ENCODE measurements at regions not wholly inside any gene's neighbourhood (a gene's known extent, or its start where the extent isn't known, plus 50 kb on each side); places are given as distances from the start of the nearest gene placed in this dataset.

GRCh38 chr18:51361130-51361860 is 163.8 kb upstream of the MEX3C start (continued):
- TF ChIP-seq ZBTB37 (CRISPR knock-in tag; IDR thresholded peaks at IDR 0.05), result no peak
- TF ChIP-seq ZNF460 (CRISPR knock-in tag; IDR thresholded peaks at IDR 0.05; ENCODE audit: borderline replicate concordance), result no peak
- no peak for TF ChIP-seq BCLAF1 (IDR thresholded peaks at IDR 0.05)
- TF ChIP-seq SMYD3 (CRISPR knock-in tag; IDR thresholded peaks at IDR 0.05), result no peak
- TF ChIP-seq ZNF260 (CRISPR knock-in tag; IDR thresholded peaks at IDR 0.05; ENCODE audit: borderline replicate concordance, low read depth), result no peak
- TF ChIP-seq SOX13 (IDR thresholded peaks at IDR 0.05), result 0 out of 2 replicates have a peak, but pooled peaks have one; percentile 28
- peak in 1 of 2 experiments; percentile 74; a peak in 2 of 4 replicates for TF ChIP-seq SOX13 (CRISPR knock-in tag; conservative IDR thresholded peaks at IDR 0.05 in 1 of 2, IDR thresholded peaks at IDR 0.05 in 1 of 2)
- TF ChIP-seq HMGXB3 (CRISPR knock-in tag; IDR thresholded peaks at IDR 0.05; ENCODE audit: borderline replicate concordance), result no peak
- no peak for TF ChIP-seq ZNF629 (CRISPR knock-in tag; conservative IDR thresholded peaks at IDR 0.05)
- no peak for TF ChIP-seq ZNF780A (CRISPR knock-in tag; IDR thresholded peaks at IDR 0.05)
- no peak for TF ChIP-seq ZNF510 (CRISPR knock-in tag; IDR thresholded peaks at IDR 0.05; ENCODE audit: low read depth)
- no peak for TF ChIP-seq TFE3 (CRISPR knock-in tag; IDR thresholded peaks at IDR 0.05)
- TF ChIP-seq PRDM15 (CRISPR knock-in tag; IDR thresholded peaks at IDR 0.05), result no peak
- TF ChIP-seq TRIM24 (CRISPR knock-in tag; IDR thresholded peaks at IDR 0.05), result no peak
- TF ChIP-seq PHF21A (CRISPR knock-in tag; IDR thresholded peaks at IDR 0.05), result 0 out of 2 replicates have a peak, but pooled peaks have one; percentile 20

All from HepG2 (cell line).